Fibroblast of lung (primary cell): ENCODE measurements at regions not wholly inside any gene's neighbourhood (a gene's known extent, or its start where the extent isn't known, plus 50 kb on each side); places are given as distances from the start of the nearest gene placed in this dataset.

Source experiments
- DNase-seq, 2 donors: peaks; one replicate each; pipeline versions ENCODE4 v3.0.0 to v3.0.0-alpha.2; 2010; ENCODE audit warnings: low read depth in 2 of 2
- H2AFZ ChIP-seq: 2 replicates; pipeline ENCODE4 v1.5.1; 2012; ENCODE audit warnings: low read length, control low read depth, inconsistent platforms
- H3K27ac ChIP-seq: 2 replicates; pipeline ENCODE4 v1.5.1; 2011; ENCODE audit warnings: low read length, control low read depth; ENCODE audit not compliant: insufficient read depth
- H3K27me3 ChIP-seq: 2 replicates; pipeline ENCODE4 v1.5.1; 2011; ENCODE audit warnings: mild to moderate bottlenecking, low read length; ENCODE audit not compliant: control insufficient read depth, insufficient read depth
- H3K36me3 ChIP-seq: 2 replicates; pipeline ENCODE4 v1.5.1; 2011; ENCODE audit warnings: low read length; ENCODE audit not compliant: control insufficient read depth, insufficient read depth
- H3K4me1 ChIP-seq: 2 replicates; pipeline ENCODE4 v1.5.1; 2011; ENCODE audit warnings: low read length; ENCODE audit not compliant: control insufficient read depth, insufficient read depth; ENCODE audit errors: extremely low read depth
- H3K4me2 ChIP-seq: 2 replicates; pipeline ENCODE4 v1.5.1; 2011; ENCODE audit warnings: low read length, control low read depth; ENCODE audit not compliant: insufficient read depth; ENCODE audit errors: extremely low read depth
- H3K4me3 ChIP-seq, 4 experiments: fragments of 200-600 bp in 1 of 4; sonication (generic) in 1 of 4; replicated peaks in 1 of 4; 2 replicates each; pipeline ENCODE4 v1.5.1; 2011 to 2016; ENCODE audit warnings: low read length in 4 of 4, low read depth in 3 of 4, mild to moderate bottlenecking in 3 of 4, control low read depth in 2 of 4, inconsistent platforms in 1 of 4, mixed read lengths in 1 of 4; ENCODE audit not compliant: insufficient read depth in 1 of 4; ENCODE audit errors: control extremely low read depth in 1 of 4
- H3K79me2 ChIP-seq: 2 replicates; pipeline ENCODE4 v1.5.1; 2012; ENCODE audit warnings: mild to moderate bottlenecking, low read length, inconsistent platforms; ENCODE audit not compliant: control insufficient read depth, insufficient read depth
- H3K9ac ChIP-seq: 2 replicates; pipeline ENCODE4 v1.5.1; 2011; ENCODE audit warnings: mild to moderate bottlenecking, low read length, control low read depth; ENCODE audit not compliant: insufficient read depth
- H3K9me3 ChIP-seq: 2 replicates; pipeline ENCODE4 v1.5.1; 2012; ENCODE audit warnings: low read depth, low read length; ENCODE audit not compliant: control insufficient read depth, insufficient read depth
- H4K20me1 ChIP-seq: 2 replicates; pipeline ENCODE4 v1.5.1; 2011; ENCODE audit warnings: low read length; ENCODE audit not compliant: control insufficient read depth, insufficient read depth; ENCODE audit errors: extremely low read depth
- EZH2 ChIP-seq: IDR thresholded peaks from 2 replicates; pipeline ENCODE4 v1.5.1; 2012; ENCODE audit warnings: low read length, control low read depth, mild to moderate bottlenecking; ENCODE audit errors: missing control alignments
- TF ChIP-seq, protein P1 (sequence below), 2 donors: IDR thresholded peaks in 1 of 2; conservative IDR thresholded peaks in 1 of 2; 1 replicate in 1 of 2; 2 replicates in 1 of 2; pipeline ENCODE4 v1.5.1; 2011 to 2012; ENCODE audit warnings: low read length in 2 of 2, control low read depth in 1 of 2, inconsistent platforms in 1 of 2, low read depth in 1 of 2, mild to moderate bottlenecking in 1 of 2

DNA sequence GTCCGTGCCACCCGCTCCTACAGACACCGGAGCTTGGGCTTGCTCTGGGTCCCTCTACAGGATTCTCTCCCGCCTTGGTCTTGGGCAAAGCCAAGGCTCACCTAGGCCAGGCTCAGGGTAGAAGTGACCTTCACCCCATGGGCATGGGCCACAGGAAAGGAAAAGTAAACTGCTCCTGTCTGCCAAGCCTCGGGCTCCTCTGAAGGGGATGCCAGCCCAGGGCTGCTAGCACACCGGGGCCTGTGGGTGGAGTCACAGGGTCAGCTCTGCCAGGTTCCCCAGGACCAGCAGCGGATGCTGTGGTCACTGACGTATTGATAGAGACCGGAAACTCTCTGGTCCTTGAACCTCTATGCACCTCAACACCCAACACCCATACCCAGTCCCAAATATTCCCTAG, 222.7 kb upstream of the MGMT start:
- no peaks in the 10 kb centered on the region for H3K9me3 ChIP-seq
- H2AFZ ChIP-seq, result no peak overlapping the region
- no peaks in the 10 kb centered on the region for H3K36me3 ChIP-seq
- no peaks in the 10 kb centered on the region for H4K20me1 ChIP-seq
- no peak for DNase-seq
- no peak overlapping the region for H3K27ac ChIP-seq
- H3K4me2 ChIP-seq, result no peak overlapping the region
- no peak overlapping the region for H3K9ac ChIP-seq
- no peak overlapping the region for H3K4me3 ChIP-seq
- no peaks in the 10 kb centered on the region for H3K4me1 ChIP-seq
- no peaks in the 10 kb centered on the region for H3K79me2 ChIP-seq
- TF ChIP-seq, protein P1, sequence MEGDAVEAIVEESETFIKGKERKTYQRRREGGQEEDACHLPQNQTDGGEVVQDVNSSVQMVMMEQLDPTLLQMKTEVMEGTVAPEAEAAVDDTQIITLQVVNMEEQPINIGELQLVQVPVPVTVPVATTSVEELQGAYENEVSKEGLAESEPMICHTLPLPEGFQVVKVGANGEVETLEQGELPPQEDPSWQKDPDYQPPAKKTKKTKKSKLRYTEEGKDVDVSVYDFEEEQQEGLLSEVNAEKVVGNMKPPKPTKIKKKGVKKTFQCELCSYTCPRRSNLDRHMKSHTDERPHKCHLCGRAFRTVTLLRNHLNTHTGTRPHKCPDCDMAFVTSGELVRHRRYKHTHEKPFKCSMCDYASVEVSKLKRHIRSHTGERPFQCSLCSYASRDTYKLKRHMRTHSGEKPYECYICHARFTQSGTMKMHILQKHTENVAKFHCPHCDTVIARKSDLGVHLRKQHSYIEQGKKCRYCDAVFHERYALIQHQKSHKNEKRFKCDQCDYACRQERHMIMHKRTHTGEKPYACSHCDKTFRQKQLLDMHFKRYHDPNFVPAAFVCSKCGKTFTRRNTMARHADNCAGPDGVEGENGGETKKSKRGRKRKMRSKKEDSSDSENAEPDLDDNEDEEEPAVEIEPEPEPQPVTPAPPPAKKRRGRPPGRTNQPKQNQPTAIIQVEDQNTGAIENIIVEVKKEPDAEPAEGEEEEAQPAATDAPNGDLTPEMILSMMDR (conservative IDR thresholded peaks at IDR 0.05 in 1 of 2, IDR thresholded peaks at IDR 0.05 in 1 of 2; ENCODE audit: low read depth in 1 of 2, low read length in 2 of 2), result no peak
- no peak for TF ChIP-seq EZH2
- no peaks in the 10 kb centered on the region for H3K27me3 ChIP-seq

GRCh38 chr10:129244757-129245156, 222.3 kb upstream of the MGMT start:
- TF ChIP-seq, protein P1 (conservative IDR thresholded peaks at IDR 0.05 in 1 of 2, IDR thresholded peaks at IDR 0.05 in 1 of 2; ENCODE audit: low read depth in 1 of 2, low read length in 2 of 2), result no peak
- no peak for TF ChIP-seq EZH2
- no peaks in the 10 kb centered on the region for H3K27me3 ChIP-seq
- H2AFZ ChIP-seq, result no peak overlapping the region
- no peak overlapping the region for H3K27ac ChIP-seq
- H3K4me1 ChIP-seq, result no peaks in the 10 kb centered on the region
- H3K4me3 ChIP-seq, result no peak overlapping the region
- H3K79me2 ChIP-seq, result no peaks in the 10 kb centered on the region
- no peak for DNase-seq
- H3K4me2 ChIP-seq, result no peak overlapping the region
- no peaks in the 10 kb centered on the region for H4K20me1 ChIP-seq
- no peak overlapping the region for H3K9ac ChIP-seq
- H3K36me3 ChIP-seq, result no peaks in the 10 kb centered on the region
- H3K9me3 ChIP-seq, result no peaks in the 10 kb centered on the region

- Histone ChIP-seq H3K36me3 (no peaks in the 10 kb centered on the region), H3K9ac (no peak overlapping the region), H4K20me1 (no peaks in the 10 kb centered on the region), H3K4me2 (no peak overlapping the region), H3K9me3 (no peaks in the 10 kb centered on the region), H3K27me3 (no peaks in the 10 kb centered on the region), H3K4me3 (no peak overlapping the region), H2AFZ (no peak overlapping the region), H3K27ac (no peak overlapping the region), H3K4me1 (no peaks in the 10 kb centered on the region), H3K79me2 (no peaks in the 10 kb centered on the region)
- TF ChIP-seq EZH2, result no peak
- TF ChIP-seq, protein P1 (conservative IDR thresholded peaks at IDR 0.05 in 1 of 2, IDR thresholded peaks at IDR 0.05 in 1 of 2; ENCODE audit: low read depth in 1 of 2, low read length in 2 of 2), result no peak
- DNase-seq, result no peak
These were observed 213.7 kb upstream of the MGMT start for GRCh38 chr10:129253161-129253864.
